ENCODE measurements at regions not wholly inside any gene's neighbourhood (a gene's known extent, or its start where the extent isn't known, plus 50 kb on each side); places are given as distances from the start of the nearest gene placed in this dataset.

DNA sequence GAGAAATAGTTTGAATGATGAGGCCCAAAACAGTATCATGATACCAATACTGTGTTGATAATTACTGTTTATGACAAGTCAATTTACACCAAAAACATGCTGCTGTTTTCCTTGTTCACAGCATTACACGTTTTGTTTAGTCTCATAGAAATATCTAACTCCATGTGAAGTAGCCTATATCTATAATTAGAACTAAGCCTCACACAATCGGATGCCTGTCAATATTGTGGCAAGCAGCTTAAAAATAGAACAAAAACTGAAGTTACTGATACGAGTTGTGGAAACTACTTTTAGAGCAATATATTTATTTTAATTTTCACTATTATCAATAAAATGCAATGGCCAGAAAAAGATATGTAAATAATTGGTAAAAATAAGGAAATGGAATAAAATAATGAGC, 470.8 kb downstream of the ZEB2 start:
- no peaks in the 10 kb centered on the region for H3K4me1 ChIP-seq (ENCODE audit: control insufficient read depth, insufficient read depth, low read length)
- ChIA-PET CTCF (interaction anchor here (0.5 to 0.7 kb wide), 2 partner anchors 403 to 431 kb away, joined by 3 to 5 read pairs; no protein-coding TSS in a partner anchor), POLR2A (no interaction called here)
- no peaks in the 10 kb centered on the region for H3K36me3 ChIP-seq (ENCODE audit: control insufficient read depth in 2 of 2, insufficient read depth in 1 of 2, low read length in 2 of 2)
- H3K27ac ChIP-seq (ENCODE audit: extremely low read depth, low read depth, low read length), result no peak overlapping the region
- H3K9me3 ChIP-seq (ENCODE audit: control insufficient read depth, insufficient read depth, low read depth, low read length), result no peaks in the 10 kb centered on the region
- TF ChIP-seq BCL11A (tag by site-specific recombination; IDR thresholded peaks at IDR 0.05; ENCODE audit: low read depth) (no peak), ZBTB44 (tag by site-specific recombination; IDR thresholded peaks at IDR 0.05) (no peak)
- H3K4me3 ChIP-seq (ENCODE audit: low read depth, low read length), result no peak overlapping the region

GRCh38 chr2:144048631-144049060, 471.3 kb downstream of the ZEB2 start:
- CTCF ChIA-PET, result interaction anchor here (0.5 to 0.7 kb wide), 2 partner anchors 404 to 431 kb away, joined by 3 to 5 read pairs; no protein-coding TSS in a partner anchor

GRCh38 chr2:144042751-144043150, 477.2 kb downstream of the ZEB2 start:
- no peaks in the 10 kb centered on the region for H3K4me1 ChIP-seq (ENCODE audit: control insufficient read depth, insufficient read depth, low read length)
- H3K4me3 ChIP-seq (ENCODE audit: low read depth, low read length), result no peak overlapping the region
- H3K36me3 ChIP-seq (ENCODE audit: control insufficient read depth in 2 of 2, insufficient read depth in 1 of 2, low read length in 2 of 2), result no peaks in the 10 kb centered on the region
- H3K27ac ChIP-seq (ENCODE audit: extremely low read depth, low read depth, low read length), result no peak overlapping the region
- H3K9me3 ChIP-seq (ENCODE audit: control insufficient read depth, insufficient read depth, low read depth, low read length), result no peaks in the 10 kb centered on the region
- ChIA-PET CTCF (interaction anchor here (0.6 kb wide), 1 partner anchor 17 kb away, joined by 4 read pairs; no protein-coding TSS in a partner anchor), POLR2A (no interaction called here)
- no peak for TF ChIP-seq ZNF501 (tag by site-specific recombination; IDR thresholded peaks at IDR 0.05)
- no peak for TF ChIP-seq ZFP69B (tag by site-specific recombination; IDR thresholded peaks at IDR 0.05)
- TF ChIP-seq ZNF214 (tag by site-specific recombination; IDR thresholded peaks at IDR 0.05; ENCODE audit: borderline replicate concordance), result no peak
- TF ChIP-seq WT1 (tag by site-specific recombination; IDR thresholded peaks at IDR 0.05), result no peak
- no peak for TF ChIP-seq YY2 (tag by site-specific recombination; IDR thresholded peaks at IDR 0.05)
- no peak for TF ChIP-seq ZNF785 (tag by site-specific recombination; IDR thresholded peaks at IDR 0.05)
- TF ChIP-seq ZNF23 (tag by site-specific recombination; IDR thresholded peaks at IDR 0.05; ENCODE audit: borderline replicate concordance), result no peak
- TF ChIP-seq, protein P1, sequence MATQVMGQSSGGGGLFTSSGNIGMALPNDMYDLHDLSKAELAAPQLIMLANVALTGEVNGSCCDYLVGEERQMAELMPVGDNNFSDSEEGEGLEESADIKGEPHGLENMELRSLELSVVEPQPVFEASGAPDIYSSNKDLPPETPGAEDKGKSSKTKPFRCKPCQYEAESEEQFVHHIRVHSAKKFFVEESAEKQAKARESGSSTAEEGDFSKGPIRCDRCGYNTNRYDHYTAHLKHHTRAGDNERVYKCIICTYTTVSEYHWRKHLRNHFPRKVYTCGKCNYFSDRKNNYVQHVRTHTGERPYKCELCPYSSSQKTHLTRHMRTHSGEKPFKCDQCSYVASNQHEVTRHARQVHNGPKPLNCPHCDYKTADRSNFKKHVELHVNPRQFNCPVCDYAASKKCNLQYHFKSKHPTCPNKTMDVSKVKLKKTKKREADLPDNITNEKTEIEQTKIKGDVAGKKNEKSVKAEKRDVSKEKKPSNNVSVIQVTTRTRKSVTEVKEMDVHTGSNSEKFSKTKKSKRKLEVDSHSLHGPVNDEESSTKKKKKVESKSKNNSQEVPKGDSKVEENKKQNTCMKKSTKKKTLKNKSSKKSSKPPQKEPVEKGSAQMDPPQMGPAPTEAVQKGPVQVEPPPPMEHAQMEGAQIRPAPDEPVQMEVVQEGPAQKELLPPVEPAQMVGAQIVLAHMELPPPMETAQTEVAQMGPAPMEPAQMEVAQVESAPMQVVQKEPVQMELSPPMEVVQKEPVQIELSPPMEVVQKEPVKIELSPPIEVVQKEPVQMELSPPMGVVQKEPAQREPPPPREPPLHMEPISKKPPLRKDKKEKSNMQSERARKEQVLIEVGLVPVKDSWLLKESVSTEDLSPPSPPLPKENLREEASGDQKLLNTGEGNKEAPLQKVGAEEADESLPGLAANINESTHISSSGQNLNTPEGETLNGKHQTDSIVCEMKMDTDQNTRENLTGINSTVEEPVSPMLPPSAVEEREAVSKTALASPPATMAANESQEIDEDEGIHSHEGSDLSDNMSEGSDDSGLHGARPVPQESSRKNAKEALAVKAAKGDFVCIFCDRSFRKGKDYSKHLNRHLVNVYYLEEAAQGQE (tag by site-specific recombination; IDR thresholded peaks at IDR 0.05), result no peak
- TF ChIP-seq ZFHX2 (tag by site-specific recombination; conservative IDR thresholded peaks at IDR 0.05), result no peak
- TF ChIP-seq HOXC10 (CRISPR knock-in tag; IDR thresholded peaks at IDR 0.05), result no peak

More at GRCh38 chr2:144048631-144049060, 471.3 kb downstream of the ZEB2 start:
- no peak overlapping the region for H3K4me3 ChIP-seq (ENCODE audit: low read depth, low read length)
- TF ChIP-seq HOXA7 (CRISPR knock-in tag; IDR thresholded peaks at IDR 0.05; ENCODE audit: borderline replicate concordance) (no peak), GLI4 (tag by site-specific recombination; IDR thresholded peaks at IDR 0.05) (no peak), ZNF707 (tag by site-specific recombination; IDR thresholded peaks at IDR 0.05) (no peak), IKZF3 (tag by site-specific recombination; IDR thresholded peaks at IDR 0.05) (no peak), SP2 (tag by site-specific recombination; IDR thresholded peaks at IDR 0.05) (no peak), ZNF350 (tag by site-specific recombination; IDR thresholded peaks at IDR 0.05) (no peak), PRDM1 (tag by site-specific recombination; IDR thresholded peaks at IDR 0.05) (no peak), KLF8 (tag by site-specific recombination; IDR thresholded peaks at IDR 0.05) (no peak), ZNF677 (tag by site-specific recombination; IDR thresholded peaks at IDR 0.05) (no peak), ZNF274 (IDR thresholded peaks at IDR 0.05; ENCODE audit: low read length) (no peak), ZNF274 (tag by site-specific recombination; IDR thresholded peaks at IDR 0.05; ENCODE audit: borderline replicate concordance) (no peak), ZFP3 (tag by site-specific recombination; IDR thresholded peaks at IDR 0.05; ENCODE audit: low read depth) (no peak)
- TF ChIP-seq, protein P1 (tag by site-specific recombination; IDR thresholded peaks at IDR 0.05), result no peak
- TF ChIP-seq, protein P2, sequence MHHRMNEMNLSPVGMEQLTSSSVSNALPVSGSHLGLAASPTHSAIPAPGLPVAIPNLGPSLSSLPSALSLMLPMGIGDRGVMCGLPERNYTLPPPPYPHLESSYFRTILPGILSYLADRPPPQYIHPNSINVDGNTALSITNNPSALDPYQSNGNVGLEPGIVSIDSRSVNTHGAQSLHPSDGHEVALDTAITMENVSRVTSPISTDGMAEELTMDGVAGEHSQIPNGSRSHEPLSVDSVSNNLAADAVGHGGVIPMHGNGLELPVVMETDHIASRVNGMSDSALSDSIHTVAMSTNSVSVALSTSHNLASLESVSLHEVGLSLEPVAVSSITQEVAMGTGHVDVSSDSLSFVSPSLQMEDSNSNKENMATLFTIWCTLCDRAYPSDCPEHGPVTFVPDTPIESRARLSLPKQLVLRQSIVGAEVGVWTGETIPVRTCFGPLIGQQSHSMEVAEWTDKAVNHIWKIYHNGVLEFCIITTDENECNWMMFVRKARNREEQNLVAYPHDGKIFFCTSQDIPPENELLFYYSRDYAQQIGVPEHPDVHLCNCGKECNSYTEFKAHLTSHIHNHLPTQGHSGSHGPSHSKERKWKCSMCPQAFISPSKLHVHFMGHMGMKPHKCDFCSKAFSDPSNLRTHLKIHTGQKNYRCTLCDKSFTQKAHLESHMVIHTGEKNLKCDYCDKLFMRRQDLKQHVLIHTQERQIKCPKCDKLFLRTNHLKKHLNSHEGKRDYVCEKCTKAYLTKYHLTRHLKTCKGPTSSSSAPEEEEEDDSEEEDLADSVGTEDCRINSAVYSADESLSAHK (tag by site-specific recombination; IDR thresholded peaks at IDR 0.05), result no peak
- no peak overlapping the region for H3K27ac ChIP-seq (ENCODE audit: extremely low read depth, low read depth, low read length)
- POLR2A ChIA-PET, result interaction anchor here (0.6 kb wide), 1 partner anchor 22 kb away, joined by 3 read pairs; no protein-coding TSS in a partner anchor
- H3K4me1 ChIP-seq (ENCODE audit: control insufficient read depth, insufficient read depth, low read length), result no peaks in the 10 kb centered on the region
- no peaks in the 10 kb centered on the region for H3K36me3 ChIP-seq (ENCODE audit: control insufficient read depth in 2 of 2, insufficient read depth in 1 of 2, low read length in 2 of 2)
- H3K9me3 ChIP-seq (ENCODE audit: control insufficient read depth, insufficient read depth, low read depth, low read length), result no peaks in the 10 kb centered on the region
